RKO (cell line): ENCODE measurements at regions not wholly inside any gene's neighbourhood (a gene's known extent, or its start where the extent isn't known, plus 50 kb on each side); places are given as distances from the start of the nearest gene placed in this dataset.
"Not testable (repeated sequence)": the region's sequence is repeated elsewhere in the genome, so short reads cannot be mapped to it uniquely, and the experiment has no call there.

ENCODE experiments used
- DNase-seq: peaks from one replicate; pipeline ENCODE4 v3.0.0-alpha.2; 2016; ENCODE audit warnings: low spot score

DNA sequence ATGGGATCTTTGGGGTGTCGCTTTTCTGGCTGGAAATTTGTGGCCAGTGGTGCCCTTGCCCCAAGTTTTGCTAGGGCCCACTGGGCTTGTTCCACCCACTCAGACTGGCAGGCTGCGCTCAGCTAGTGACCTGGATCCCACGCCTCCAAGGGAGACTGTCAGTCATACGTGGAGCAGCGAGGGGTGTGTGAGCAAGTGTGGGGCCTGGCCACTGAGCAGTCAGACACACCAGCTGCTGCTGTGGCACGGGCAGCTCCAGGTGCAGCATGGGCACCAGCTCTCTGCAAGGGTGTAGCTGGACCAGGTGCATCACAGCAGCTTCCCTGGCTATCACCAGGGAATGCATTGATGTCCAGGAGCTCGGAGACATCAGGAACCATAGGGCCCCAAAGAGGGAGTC is 327.0 kb downstream of the NR4A2 start:
- no peak for DNase-seq

DNA sequence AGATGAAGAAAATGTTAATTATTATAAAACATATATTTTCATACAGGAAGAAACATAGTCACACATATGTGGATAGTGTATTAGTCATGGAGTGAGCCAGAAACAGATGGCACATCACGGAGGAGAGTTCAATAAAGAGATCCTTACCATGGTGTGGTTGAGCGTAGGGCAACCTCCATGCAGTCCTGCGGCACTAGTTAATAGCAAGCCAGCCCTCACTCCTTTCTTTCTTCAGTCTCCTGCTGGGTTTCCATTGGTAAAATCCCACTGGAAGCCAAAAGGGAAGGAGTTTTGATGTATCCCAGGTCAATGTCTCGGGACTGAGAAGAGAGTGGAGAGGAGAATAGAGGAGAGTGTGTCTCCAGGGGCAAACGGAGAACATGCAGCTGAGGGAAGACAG is 328.1 kb downstream of the NR4A2 start:
- DNase-seq: no peak

DNA sequence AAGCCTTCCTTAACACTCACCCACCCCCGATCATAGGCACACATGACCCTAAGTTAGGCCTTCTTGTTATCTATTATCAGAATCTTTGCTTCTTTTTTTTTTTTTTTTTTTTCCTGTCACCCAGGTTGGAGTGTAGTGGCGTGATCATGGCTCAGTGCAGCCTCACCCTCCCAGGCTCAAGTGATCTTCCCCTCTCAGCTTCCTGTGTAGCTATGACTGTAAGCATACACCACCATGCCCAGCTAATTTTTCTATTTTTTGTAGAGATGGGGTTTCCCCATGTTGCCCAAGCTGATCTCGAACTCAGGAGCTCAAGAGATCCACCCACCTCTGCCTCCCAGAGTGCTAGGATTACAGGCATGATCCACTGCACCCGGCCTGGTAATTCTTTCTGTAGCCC is 328.7 kb downstream of the NR4A2 start:
- DNase-seq: no peak

DNA sequence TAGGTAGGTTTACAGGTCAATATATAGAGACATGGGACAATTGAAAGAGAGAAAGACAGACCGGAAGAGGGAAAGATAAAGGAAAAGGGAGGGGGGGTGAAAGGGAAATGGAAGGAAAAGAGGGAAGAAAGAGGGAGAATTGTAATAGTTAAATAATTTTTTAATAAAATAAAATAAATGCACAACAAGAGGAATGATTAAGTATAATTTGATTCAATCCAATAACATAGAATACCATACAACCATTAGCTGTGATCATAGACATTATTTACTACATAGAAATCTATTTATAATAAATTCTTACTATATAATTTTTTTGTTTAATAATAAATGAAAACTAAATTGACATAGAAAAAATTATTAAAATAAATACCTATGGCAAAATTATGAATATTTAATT is 330.7 kb downstream of the NR4A2 start:
- DNase-seq: no peak

DNA sequence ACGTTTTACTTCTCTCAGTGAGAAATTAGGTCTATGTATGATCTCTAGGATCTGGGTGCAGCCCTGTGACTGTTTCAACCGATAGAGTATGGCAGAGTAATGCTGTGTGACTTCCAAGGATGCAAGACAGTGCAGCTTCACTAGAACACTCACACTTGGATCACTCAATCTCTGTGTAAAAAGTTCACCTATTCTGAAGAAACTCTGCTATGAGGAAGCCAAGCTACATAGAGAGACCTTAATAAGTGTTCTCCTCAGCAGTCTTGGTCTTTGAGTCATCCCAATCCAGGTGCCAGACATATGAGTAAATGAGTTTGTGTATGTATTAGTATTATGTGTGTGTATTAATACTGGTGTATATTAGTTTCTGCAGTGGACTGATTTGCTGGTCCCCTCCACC is 335.0 kb downstream of the NR4A2 start:
- DNase-seq: no peak

DNA sequence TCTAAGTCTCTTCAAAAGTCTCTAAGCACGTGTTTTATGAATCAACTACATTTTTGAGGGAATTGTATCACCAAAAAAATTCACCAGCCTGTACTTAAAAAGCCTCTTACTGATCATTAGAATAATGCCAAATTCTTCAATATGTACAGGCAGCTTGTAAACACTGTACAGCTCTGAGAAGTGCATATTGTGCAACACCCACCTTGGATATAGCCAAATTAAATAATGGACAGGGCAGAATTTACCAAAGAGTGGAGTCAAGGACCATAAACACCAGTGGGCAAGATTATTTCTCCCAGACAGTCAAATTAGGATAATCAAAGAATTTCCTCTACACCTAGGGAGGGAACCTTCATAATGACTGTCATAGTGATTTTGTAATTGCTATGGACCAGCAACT is 338.2 kb downstream of the NR4A2 start:
- DNase-seq: no peak

DNA sequence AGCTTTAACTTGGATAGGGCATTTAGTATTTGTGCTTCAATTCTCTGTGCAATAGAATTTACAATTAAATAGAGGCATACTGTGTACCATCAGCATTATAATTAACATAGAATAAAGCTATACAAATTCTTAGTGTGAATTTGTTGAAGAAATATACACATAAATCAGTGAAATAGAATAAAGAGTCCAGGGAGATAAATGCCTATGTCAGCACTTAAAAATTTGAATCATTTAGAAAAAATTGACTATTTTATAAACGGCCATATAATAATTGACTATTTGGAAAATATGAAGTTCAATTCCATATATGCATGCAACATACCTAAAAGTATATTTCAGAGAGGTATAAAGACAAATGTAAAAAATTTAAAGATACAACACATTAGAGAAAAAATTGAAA is 348.7 kb downstream of the NR4A2 start:
- no peak for DNase-seq

DNA sequence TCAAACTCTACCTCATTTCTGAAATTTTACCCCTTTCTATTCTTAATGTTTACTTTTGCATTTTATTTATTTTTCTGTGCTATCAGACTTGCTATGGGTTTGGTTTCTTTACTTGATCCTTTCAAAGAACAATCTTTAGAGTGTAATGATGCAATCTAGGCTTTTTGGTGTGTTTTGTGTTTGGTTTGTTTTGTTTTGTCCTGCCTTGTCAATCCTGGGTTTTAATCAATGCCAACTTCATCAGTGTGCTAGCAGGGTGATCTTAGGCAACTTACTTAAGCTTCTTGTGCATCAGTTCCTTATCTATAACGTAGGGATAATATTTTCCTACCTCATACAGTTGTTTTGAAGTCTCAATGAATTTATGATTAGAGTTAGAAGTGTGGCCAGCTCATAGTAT is 350.4 kb downstream of the NR4A2 start:
- DNase-seq: no peak

DNA sequence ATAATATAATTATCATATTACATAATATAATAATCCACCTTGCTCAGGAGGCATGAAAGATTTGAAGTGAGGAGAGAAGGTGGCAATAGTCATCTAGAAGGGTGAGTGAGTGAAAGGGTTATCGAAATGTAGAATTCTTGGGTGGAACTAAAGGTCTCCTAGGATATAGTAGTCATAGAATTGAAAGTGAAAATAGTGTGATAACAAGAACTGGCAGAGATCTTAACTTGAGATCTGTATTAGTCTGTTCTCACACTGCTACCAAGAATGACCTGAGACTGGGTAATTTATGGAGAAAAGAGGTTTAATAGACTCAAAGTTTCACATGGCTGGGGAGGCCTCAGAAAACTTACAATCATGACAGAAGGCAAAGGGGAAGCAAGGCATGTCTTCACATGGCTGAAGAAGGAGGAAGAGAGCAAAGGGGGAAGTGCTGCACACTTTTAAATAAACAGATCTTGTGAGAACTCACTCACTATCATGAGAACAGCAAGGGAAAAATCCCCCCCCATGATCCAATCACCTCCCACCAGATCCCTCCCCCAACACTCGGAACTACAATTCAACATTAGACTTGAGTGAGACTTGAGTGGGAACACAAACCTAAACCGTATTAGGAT is 351.5 kb downstream of the NR4A2 start:
- DNase-seq: no peak

DNA sequence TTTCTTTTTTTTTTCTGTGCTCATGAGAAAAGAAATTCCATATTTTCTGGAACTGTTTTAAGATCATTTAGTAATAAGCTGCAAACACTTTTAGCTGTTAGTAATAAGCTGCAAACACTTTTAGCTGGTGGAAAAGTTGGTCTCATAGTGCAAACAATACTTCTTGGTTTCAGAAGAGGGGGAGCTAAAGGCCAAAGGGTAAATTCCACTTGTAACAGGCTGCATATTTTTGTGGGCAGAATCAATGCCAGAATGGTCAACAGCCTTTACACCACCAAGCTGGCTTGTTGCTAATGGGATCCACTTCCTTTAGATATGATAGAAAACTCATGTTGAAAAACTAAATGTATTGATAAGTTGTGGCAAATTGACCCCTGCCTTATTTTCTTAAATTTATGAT is 356.8 kb downstream of the NR4A2 start:
- DNase-seq: no peak

DNA sequence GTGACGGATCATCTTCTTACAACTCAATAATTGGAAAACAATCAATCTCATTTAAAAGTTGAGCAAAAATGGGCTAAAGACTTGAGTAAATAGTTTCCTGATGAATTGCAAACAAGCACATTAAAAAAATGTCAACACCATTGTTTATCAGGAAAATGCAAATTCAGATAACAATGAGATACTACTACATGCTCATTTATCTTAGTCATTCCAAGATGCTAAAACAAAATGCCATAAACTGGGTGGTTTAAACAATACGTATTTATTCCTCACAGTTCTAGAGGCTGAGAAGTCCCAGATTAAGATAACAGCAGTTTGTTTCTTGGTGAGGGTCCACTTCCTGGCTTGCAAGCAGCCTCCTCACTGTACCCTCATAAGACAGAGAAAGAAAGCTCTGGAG is 359.6 kb downstream of the NR4A2 start:
- DNase-seq: no peak

DNA sequence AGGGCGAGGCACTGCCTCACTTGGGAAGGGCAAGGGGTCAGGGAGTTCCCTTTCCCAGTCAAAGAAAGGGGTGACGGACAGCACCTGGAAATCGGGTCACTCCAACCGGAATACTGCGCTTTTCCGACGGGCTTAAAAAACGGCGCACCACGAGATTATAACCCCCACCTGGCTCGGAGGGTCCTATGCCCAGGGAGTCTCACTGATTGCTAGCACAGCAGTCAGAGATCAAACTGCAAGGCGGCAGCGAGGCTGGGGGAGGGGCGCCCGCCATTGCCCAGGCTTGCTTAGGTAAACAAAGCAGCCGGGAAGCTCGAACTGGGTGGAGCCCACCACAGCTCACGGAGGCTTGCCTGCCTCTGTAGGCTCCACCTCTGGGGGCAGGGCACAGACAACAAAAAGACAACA is 366.5 kb downstream of the NR4A2 start:
- DNase-seq: not testable (repeated sequence)

DNA sequence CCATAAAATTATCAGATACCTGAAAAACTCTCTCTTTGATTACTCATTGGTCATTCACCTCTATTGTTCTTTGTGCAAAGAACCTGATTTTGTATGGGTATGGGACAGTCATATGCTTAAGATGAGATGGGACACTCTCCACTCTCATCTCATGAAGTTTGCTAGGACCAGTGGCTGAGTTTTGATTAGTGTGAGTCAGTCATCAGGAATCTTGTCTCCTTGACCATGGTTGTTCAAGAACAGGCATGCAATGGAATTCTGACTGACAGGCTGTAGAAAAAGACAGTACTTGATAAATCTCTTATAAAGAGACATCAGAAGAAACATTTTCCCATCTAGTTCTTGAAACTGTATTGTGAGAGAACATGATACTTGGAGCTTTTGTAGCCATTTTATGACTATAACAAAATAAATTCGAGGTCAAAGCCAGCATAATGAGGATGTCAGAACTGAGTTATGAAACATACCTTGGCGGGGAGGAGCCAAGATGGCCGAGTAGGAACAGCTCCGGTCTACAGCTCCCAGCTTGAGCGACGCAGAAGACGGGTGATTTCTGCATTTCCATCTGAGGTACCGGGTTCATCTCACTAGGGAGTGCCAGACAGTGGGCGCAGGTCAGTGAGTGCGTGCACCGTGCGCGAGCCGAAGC is 367.0 kb downstream of the NR4A2 start:
- no peak for DNase-seq

DNA sequence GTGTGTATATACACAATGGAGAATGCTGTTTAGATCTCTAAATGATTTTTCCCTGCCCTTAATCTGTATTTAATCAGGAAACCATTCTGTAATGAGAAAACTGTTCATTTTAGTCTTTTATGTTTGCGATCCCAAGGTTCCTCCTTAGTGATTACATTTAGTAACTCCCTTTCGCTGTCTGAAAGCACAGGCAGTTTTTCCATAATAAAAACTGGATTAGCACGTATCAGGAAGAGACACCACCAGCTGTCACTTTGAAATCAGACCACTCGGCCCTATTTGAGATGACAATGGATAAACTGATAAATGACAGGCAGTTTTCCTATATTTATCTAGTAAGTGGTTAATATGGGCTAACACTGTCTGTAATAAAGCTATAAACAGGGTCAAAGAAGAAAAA is 370.9 kb downstream of the NR4A2 start:
- no peak for DNase-seq

DNA sequence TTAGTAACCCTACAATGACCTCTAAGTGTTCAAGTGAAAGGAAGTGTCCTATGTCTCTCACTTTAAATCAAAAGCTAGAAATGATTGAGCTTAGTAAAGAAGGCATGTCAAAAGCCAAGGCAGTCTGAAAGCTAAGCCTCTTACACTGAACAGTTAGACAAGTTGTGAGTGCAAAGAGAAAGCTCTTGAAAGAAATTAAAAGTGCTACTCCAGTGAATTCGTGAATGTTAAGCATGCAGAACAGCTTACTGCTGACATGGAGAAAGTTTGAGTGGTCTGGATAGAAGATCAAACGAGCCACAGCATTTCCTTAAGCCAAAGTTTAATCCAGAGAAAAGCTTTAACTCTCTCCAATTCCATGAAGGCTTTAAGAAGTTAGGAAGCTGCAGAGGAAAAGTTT is 373.7 kb downstream of the NR4A2 start:
- no peak for DNase-seq

DNA sequence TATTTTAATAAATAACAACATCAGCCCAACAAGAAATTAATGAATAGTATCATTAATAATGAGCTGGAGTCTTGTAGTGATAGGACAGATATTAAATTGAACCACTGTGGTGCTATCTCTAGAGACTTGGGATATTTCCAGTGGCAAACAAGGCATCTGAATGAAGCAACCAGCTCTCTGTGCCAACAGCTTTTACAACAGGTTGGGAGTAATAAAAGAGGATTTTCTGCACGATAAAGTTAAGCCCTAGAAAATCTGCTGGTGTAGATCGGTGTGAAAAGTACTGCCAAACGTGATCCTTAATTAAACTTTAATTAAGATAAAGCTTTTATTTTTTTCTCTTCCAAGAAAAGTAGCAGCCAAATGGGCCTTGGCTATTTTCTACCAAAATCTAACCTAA is 385.5 kb downstream of the NR4A2 start:
- no peak for DNase-seq

DNA sequence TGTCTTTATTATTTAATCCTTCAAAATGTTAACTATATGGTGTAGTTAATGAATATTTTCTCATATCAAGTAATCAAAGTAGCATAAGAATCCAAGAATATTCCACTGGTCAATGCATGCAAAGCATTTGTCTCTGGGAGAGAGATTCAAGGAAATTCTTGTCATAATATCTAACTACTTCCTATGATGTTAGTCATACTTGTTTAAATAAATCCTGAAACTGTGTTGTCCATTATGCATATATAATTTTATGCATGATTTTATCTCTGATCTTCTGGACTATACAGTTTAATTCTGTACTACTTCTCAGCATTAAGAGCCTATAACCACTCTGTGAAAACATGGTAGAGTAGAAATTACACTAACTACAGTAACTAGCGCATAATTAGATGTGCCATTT is 388.3 kb downstream of the NR4A2 start:
- DNase-seq: no peak

DNA sequence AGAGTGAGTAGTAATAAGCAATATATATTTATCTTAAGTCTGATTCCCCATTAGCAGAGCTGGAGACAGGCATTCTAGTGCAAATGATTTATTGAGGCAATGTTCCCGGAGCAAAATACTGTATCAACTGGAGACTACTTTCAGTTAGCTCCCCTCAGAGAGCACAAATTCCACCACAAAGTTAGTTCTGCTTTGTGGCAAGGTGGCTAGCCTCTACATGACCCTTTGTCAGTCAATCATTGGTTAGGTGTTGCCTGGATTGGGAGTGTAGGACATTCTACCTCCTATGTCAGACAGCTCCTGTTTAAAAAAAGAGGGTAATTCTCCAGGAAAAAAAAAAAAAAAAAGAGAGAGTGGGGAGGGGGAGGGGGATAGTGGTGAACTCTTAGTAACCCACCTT is 402.2 kb downstream of the NR4A2 start:
- no peak for DNase-seq

DNA sequence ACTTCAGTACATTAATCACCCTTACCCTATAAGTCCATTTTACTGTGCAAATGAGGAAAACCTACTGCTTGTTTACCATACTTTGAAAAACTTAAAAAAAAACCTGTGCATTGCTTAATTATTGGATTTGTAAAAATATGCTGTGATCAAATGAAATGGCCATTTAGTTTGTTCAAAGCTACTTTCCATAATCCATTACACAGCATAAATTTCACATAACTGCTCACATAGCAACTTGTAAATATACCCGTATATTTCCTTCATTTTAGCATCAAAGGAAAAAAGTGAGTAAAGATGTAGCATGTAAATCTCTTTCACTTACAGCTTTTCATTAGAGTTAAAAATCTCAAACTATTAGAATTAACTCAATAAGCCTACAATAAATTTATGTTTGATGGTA is 415.1 kb downstream of the NR4A2 start:
- no peak for DNase-seq

DNA sequence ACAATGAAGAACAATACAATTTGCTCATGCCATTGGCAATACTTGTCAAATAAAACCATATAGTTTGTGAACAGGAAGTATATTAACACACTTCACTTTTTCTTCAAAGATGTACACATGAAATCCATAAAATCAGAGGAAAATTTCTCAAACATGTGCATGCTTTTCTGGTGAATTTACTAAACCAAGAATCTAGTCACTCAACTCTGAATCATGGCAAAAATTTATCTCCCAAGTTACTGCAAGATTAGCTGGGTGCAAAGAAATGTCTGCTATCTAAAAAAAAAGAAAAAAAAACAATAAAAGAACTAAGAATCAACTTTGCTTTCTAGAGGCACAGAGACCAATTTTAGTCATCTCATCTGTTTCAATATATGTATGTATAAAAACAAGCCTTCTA is 419.2 kb downstream of the NR4A2 start:
- no peak for DNase-seq

DNA sequence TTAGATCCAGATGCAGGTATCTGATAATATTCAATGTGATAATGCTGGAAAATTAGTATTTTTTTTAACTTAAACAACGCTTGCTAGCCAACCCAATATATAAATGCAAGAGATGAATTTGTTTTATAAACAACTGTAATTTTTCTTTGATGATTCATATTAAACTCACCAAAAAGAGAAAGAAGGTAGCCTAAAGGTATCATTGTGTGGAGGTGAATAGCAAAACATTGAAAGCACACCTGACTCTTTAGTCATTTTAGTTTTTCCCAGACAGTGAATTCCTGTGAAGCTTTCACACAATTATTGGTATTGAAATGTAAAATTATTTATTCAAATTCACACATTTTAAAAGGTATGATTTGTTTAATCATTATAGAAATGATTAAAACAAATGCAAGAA is 424.0 kb downstream of the NR4A2 start:
- DNase-seq: no peak

DNA sequence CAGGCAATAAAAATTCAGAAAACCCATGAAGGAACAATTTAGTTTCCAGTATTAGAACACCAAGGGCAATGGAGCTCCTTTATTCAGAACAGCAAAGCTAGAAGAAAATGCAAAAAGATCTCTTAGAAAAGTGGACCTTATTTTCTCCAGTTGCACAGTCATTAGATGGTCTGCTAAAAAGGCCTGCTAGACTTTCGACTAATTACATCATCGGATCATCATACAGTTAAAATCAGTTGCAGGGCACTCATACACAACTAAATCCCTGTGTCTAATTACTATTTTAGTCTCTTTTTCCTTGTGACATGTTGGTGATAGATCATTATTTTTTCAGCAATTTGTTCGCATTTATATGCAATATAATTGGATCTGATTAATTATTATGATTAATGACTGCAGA is 425.3 kb downstream of the NR4A2 start:
- DNase-seq: no peak

DNA sequence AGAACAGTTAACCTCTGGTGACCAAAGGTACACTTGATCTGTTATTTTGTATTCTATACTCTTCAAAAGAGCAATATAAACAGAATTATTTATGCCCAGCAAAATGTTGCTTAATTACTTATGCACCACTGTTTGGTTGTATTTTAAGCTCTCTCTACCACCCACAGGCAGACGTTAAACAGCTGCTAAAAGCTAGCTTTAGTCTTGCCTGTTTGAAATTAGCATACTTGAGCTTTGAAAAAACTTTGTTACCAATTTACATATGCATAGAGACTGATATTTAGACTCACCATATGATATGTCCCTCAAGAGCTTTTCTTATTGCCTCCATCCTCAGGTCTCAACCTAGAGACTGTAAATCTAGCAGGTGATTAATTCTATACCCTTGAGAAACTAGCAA is 426.9 kb downstream of the NR4A2 start:
- DNase-seq: no peak

DNA sequence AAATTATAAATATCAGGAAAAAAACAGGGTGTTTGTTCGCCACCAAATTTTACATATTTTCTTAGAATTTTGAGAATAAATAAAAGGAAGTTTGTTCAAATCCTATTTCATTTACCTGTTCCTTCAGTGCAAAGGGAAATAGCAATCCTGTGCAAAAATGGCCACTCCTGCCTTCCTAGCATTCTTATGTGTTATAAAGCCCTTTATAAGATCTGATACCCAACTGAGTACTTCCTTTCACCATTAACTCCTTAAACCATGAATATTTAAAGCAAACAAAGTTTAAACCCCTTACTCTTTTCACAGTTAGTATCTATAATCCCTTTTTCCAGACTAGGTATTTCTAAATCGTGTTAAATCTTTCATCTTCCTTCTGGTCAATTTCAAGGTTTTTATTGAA is 427.8 kb downstream of the NR4A2 start:
- DNase-seq: no peak

DNA sequence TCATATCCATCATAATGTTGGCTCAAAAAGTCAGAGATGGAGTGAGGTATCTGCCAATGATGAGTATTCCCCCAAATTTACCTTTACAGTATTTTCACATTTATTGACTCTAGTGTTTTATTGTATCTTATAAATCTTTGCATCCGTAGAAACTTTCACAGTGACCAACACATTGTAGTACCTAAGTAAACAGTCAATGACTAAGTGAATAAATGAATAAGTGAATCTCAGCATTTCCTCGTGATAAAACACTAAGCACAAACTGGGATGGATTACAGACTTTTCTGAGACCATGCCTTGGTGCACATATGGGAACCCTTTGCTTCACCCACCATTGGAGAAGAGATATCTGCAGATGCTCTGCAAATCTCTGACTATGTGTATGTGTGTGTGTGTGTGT is 429.9 kb downstream of the NR4A2 start:
- no peak for DNase-seq
